Spleen (tissue), 11 donors: ENCODE measurements at regions not wholly inside any gene's neighbourhood (a gene's known extent, or its start where the extent isn't known, plus 50 kb on each side); places are given as distances from the start of the nearest gene placed in this dataset.

Experiments used
- DNase-seq: peaks from one replicate; pipeline ENCODE4 v3.0.0-alpha.2; 2020
- H3K27ac ChIP-seq, 8 donors: fragments of 200-600 bp; sonication (generic) in 7 of 8; 1 replicate in 4 of 8; 2 replicates in 4 of 8; pipeline versions ENCODE4 v1.5.0 to v1.8.0; 2016 to 2021; ENCODE audit warnings: inconsistent platforms in 4 of 8, mild to moderate bottlenecking in 4 of 8, moderate library complexity in 1 of 8
- H3K27me3 ChIP-seq, 7 donors: fragments of 200-600 bp; sonication (generic) in 6 of 7; replicated peaks in 1 of 7; 1 replicate in 4 of 7; 2 replicates in 3 of 7; pipeline versions ENCODE4 v1.5.0 to v1.8.0; 2016 to 2021; ENCODE audit warnings: inconsistent platforms in 3 of 7, mild to moderate bottlenecking in 1 of 7
- H3K36me3 ChIP-seq, 6 donors: fragments of 200-600 bp; sonication (generic) in 5 of 6; 1 replicate in 4 of 6; 2 replicates in 2 of 6; pipeline versions ENCODE4 v1.5.0 to v1.8.0; 2016 to 2021; ENCODE audit warnings: inconsistent platforms in 2 of 6
- H3K4me1 ChIP-seq, 6 donors: fragments of 200-600 bp; sonication (generic) in 5 of 6; 1 replicate in 3 of 6; 2 replicates in 3 of 6; pipeline versions ENCODE4 v1.5.0 to v1.8.0; 2016 to 2021; ENCODE audit warnings: inconsistent platforms in 3 of 6
- H3K4me3 ChIP-seq, 8 donors: fragments of 200-600 bp; sonication (generic) in 7 of 8; 1 replicate in 4 of 8; 2 replicates in 4 of 8; pipeline versions ENCODE4 v1.5.0 to v1.8.0; 2016 to 2021; ENCODE audit warnings: inconsistent platforms in 4 of 8, mild to moderate bottlenecking in 4 of 8, moderate library complexity in 2 of 8
- H3K9me3 ChIP-seq, 8 donors: fragments of 200-600 bp; sonication (generic) in 7 of 8; 1 replicate in 4 of 8; 2 replicates in 4 of 8; pipeline versions ENCODE4 v1.5.0 to v1.8.0; 2016 to 2021; ENCODE audit warnings: inconsistent platforms in 4 of 8
- CTCF ChIP-seq, 11 experiments: fragments of 200-600 bp in 7 of 11; fragments of 450-650 bp in 4 of 11; sonication (generic) in 4 of 11; IDR thresholded peaks in 8 of 11; conservative IDR thresholded peaks in 3 of 11; 1 replicate in 7 of 11; 2 replicates in 4 of 11; pipeline versions ENCODE4 v1.4.0 to v1.8.0; 2016 to 2021; ENCODE audit warnings: antibody characterized with exemption in 11 of 11, inconsistent platforms in 4 of 11, mild to moderate bottlenecking in 1 of 11
- POLR2A ChIP-seq, 3 donors: fragments of 450-650 bp; IDR thresholded peaks; one replicate each; pipeline ENCODE4 v1.5.1; 2017; ENCODE audit warnings: antibody characterized with exemption in 3 of 3, mild to moderate bottlenecking in 1 of 3
- POLR2AphosphoS5 ChIP-seq, 3 donors: sonication (generic); formaldehyde crosslinking; IDR thresholded peaks; one replicate each; pipeline ENCODE4 v1.5.1; 2017; ENCODE audit warnings: antibody characterized with exemption in 3 of 3
- WGBS, 5 donors: extraction: QIAGEN DNeasy Blood & Tissue Kit in 3 of 5; methylation state at CpG; one replicate each; pipeline versions ENCODE4 v1.1.5 to v1.1.7; 2013 to 2018; 5-methylcytosine and 5-hydroxymethylcytosine counted together
- intact Hi-C: fragments of 100-400 bp; cut with DNase I; formaldehyde crosslinking; loops from one replicate; pipeline ENCODE4 v1.15.0; 2023; ENCODE audit warnings: low total_unique reads
- donor health status: healthy with polysubstance abuse.
- donor health status: DM: no; HTN: no; CAD: no; lungs with moderate emphysema.
- donor health status: DM: no; HTN: no; CAD: no.
- donor health status: Bipolar disorder and iron deficiency.
- donor health status: healthy.
- donor health status: DM: no; HTN: no; CAD: no.
- donor health status: DM: yes; HTN: yes; CAD: no.

GRCh38 chr18:57211776-57212175, 64.9 kb downstream of the BOD1L2 start:
- H3K27me3 ChIP-seq, result peaks cover 0 to 43% (median 0%) of the 10 kb centered on the region in 7 donors
- 75 to 91% (median 84%) methylated on average over 1 of the region's 1 CpG for WGBS, 5 donors
- peaks cover 0 to 13% (median 9%) of the 10 kb centered on the region in 6 donors for H3K4me1 ChIP-seq
- H3K27ac ChIP-seq, result no peak overlapping the region
- no peaks in the 10 kb centered on the region for H3K36me3 ChIP-seq
- peaks cover 0 to 5% (median 0%) of the 10 kb centered on the region in 8 donors for H3K9me3 ChIP-seq
- H3K4me3 ChIP-seq, result no peak overlapping the region
- no peak for TF ChIP-seq POLR2A (IDR thresholded peaks at IDR 0.05)
- no peak for TF ChIP-seq CTCF (IDR thresholded peaks at IDR 0.05 in 8 of 11, conservative IDR thresholded peaks at IDR 0.05 in 3 of 11)
- no peak for TF ChIP-seq POLR2AphosphoS5 (IDR thresholded peaks at IDR 0.05)
- intact Hi-C loops, result no loop called here
- no peak for DNase-seq

- Histone ChIP-seq H3K36me3 (no peaks in the 10 kb centered on the region), H3K27me3 (peaks cover 0 to 43% (median 0%) of the 10 kb centered on the region in 7 donors), H3K27ac (no peak overlapping the region), H3K4me3 (no peak overlapping the region), H3K4me1 (peaks cover 0 to 13% (median 9%) of the 10 kb centered on the region in 6 donors), H3K9me3 (peaks cover 0 to 5% (median 0%) of the 10 kb centered on the region in 8 donors)
- intact Hi-C loops, result no loop called here
- DNase-seq, result no peak
- TF ChIP-seq POLR2A (IDR thresholded peaks at IDR 0.05) (no peak), POLR2AphosphoS5 (IDR thresholded peaks at IDR 0.05) (no peak), CTCF (IDR thresholded peaks at IDR 0.05 in 8 of 11, conservative IDR thresholded peaks at IDR 0.05 in 3 of 11) (no peak)
- 90 to 97% (median 94%) methylated on average over 7 of the region's 7 CpGs for WGBS, 5 donors
Measured at GRCh38 chr18:57212678-57213077, 65.8 kb downstream of the BOD1L2 start.

GRCh38 chr18:57214976-57215375, 68.1 kb downstream of the BOD1L2 start:
- WGBS, 5 donors, result 90 to 99% (median 97%) methylated on average over 3 of the region's 3 CpGs
- intact Hi-C loops, result no loop called here

GRCh38 chr18:57218281-57218680, 71.4 kb downstream of the BOD1L2 start:
- 86 to 93% (median 91%) methylated on average over 6 of the region's 6 CpGs for WGBS, 5 donors
- DNase-seq, result no peak
- H3K36me3 ChIP-seq, result no peaks in the 10 kb centered on the region
- TF ChIP-seq CTCF (IDR thresholded peaks at IDR 0.05 in 8 of 11, conservative IDR thresholded peaks at IDR 0.05 in 3 of 11), result no peak
- no peak for TF ChIP-seq POLR2AphosphoS5 (IDR thresholded peaks at IDR 0.05)
- no peak for TF ChIP-seq POLR2A (IDR thresholded peaks at IDR 0.05)
- peaks cover 0 to 15% (median 0%) of the 10 kb centered on the region in 7 donors for H3K27me3 ChIP-seq
- no peaks in the 10 kb centered on the region for H3K4me1 ChIP-seq
- intact Hi-C loops, result no loop called here
- H3K9me3 ChIP-seq, result peaks cover 0 to 5% (median 0%) of the 10 kb centered on the region in 8 donors
- H3K27ac ChIP-seq, result no peak overlapping the region
- no peak overlapping the region for H3K4me3 ChIP-seq

More at GRCh38 chr18:57214976-57215375, 68.1 kb downstream of the BOD1L2 start:
- TF ChIP-seq CTCF (IDR thresholded peaks at IDR 0.05 in 8 of 11, conservative IDR thresholded peaks at IDR 0.05 in 3 of 11) (no peak), POLR2AphosphoS5 (IDR thresholded peaks at IDR 0.05) (no peak), POLR2A (IDR thresholded peaks at IDR 0.05) (no peak)
- Histone ChIP-seq H3K27me3 (peaks cover 0 to 22% (median 0%) of the 10 kb centered on the region in 7 donors), H3K36me3 (no peaks in the 10 kb centered on the region), H3K27ac (no peak overlapping the region), H3K4me1 (peaks cover 0 to 7% (median 4%) of the 10 kb centered on the region in 6 donors), H3K9me3 (peaks cover 0 to 5% (median 0%) of the 10 kb centered on the region in 8 donors), H3K4me3 (no peak overlapping the region)
- no peak for DNase-seq
